HCT116 (cell line): ENCODE measurements at regions not wholly inside any gene's neighbourhood (a gene's known extent, or its start where the extent isn't known, plus 50 kb on each side); places are given as distances from the start of the nearest gene placed in this dataset.

ENCODE experiments used
- ATAC-seq: fragments of 200-7000 bp; cut with Tn5 transposase; 2 replicates; pipeline ENCODE4 v1.9.1; 2020; ENCODE audit warnings: mild to moderate bottlenecking, moderate library complexity
- BruUV-seq: library from RNA; stranded (reverse); fragments of 400-500 nt; replicated peaks from 2 replicates; lab custom pipeline; 2021; lab: Mats Ljungman, UMichigan
- CTCF ChIA-PET: fragments of 300-600 bp; sonication (Branson Sonifier 250); formaldehyde crosslinking; loops from one replicate; lab custom pipeline; 2021; ENCODE audit warnings: antibody characterized with exemption; lab: Charles Lee
- POLR2A ChIA-PET: fragments of 300-600, 350-600 bp; sonication (Branson Sonifier 250); formaldehyde crosslinking; loops from one replicate; lab custom pipeline; 2021; ENCODE audit warnings: antibody characterized with exemption; lab: Charles Lee
- RAD21 ChIA-PET, 2 experiments: fragments of 300-600 bp; sonication (Branson Sonifier 250); formaldehyde crosslinking; loops; one replicate each; lab custom pipeline; 2023; ENCODE audit warnings: low total read pairs in 2 of 2; ENCODE audit not compliant: uncharacterized antibody in 2 of 2, unreplicated experiment in 2 of 2, low non-redundant PET in 1 of 2; lab: Charles Lee
- DNase-seq: peaks from one replicate; pipeline ENCODE4 v3.0.0-alpha.2; 2010; ENCODE audit warnings: low read depth, low spot score
- H2AFZ ChIP-seq: fragments of 200-600 bp; shearing (Covaris generic), sonication (generic); 2 replicates; pipeline ENCODE4 v1.6.1; 2017; ENCODE audit warnings: low read depth, mixed run types, mixed read lengths, antibody characterized with exemption, low read length; ENCODE audit not compliant: poor library complexity, severe bottlenecking
- H3K27ac ChIP-seq: 2 replicates; pipeline ENCODE4 v1.5.1; 2012; ENCODE audit warnings: low read depth, low read length
- H3K27me3 ChIP-seq: fragments of 200-600 bp; sonication (generic); 2 replicates; pipeline ENCODE4 v1.6.1; 2016; ENCODE audit warnings: mixed run types, low read length, mixed read lengths; ENCODE audit not compliant: insufficient read depth
- H3K36me3 ChIP-seq, 2 experiments: fragments of 200-500 bp in 1 of 2; fragments of 200-600 bp in 1 of 2; sonication (Bioruptor generic) in 1 of 2; sonication (generic) in 1 of 2; 2 replicates each; pipeline versions ENCODE4 v1.5.1 to v1.6.1; 2014 to 2016; ENCODE audit warnings: low read length in 2 of 2, inconsistent platforms in 1 of 2, mixed read lengths in 1 of 2, mixed run types in 1 of 2; ENCODE audit not compliant: insufficient read depth in 2 of 2, control insufficient read depth in 1 of 2
- H3K4me1 ChIP-seq, 2 experiments: fragments of 200-600 bp in 1 of 2; sonication (generic) in 1 of 2; 2 replicates each; pipeline versions ENCODE4 v1.5.1 to v1.6.1; 2012 to 2017; ENCODE audit warnings: low read length in 2 of 2, inconsistent platforms in 1 of 2, mild to moderate bottlenecking in 1 of 2, mixed read lengths in 1 of 2, mixed run types in 1 of 2, moderate library complexity in 1 of 2; ENCODE audit not compliant: insufficient read depth in 2 of 2, control insufficient read depth in 1 of 2
- H3K4me2 ChIP-seq: fragments of 200-600 bp; sonication (generic); 2 replicates; pipeline ENCODE4 v1.6.1; 2017; ENCODE audit warnings: mixed run types, low read length, mixed read lengths
- H3K4me3 ChIP-seq, 2 experiments: fragments of 200-600 bp in 1 of 2; sonication (generic) in 1 of 2; replicated peaks in 1 of 2; 2 replicates each; pipeline ENCODE4 v1.5.1; 2011 to 2016; ENCODE audit warnings: low read length in 2 of 2, control low read depth in 1 of 2, low read depth in 1 of 2, mild to moderate bottlenecking in 1 of 2, mixed read lengths in 1 of 2, mixed run types in 1 of 2
- H3K79me2 ChIP-seq: fragments of 200-600 bp; sonication (generic); 2 replicates; pipeline ENCODE4 v1.6.1; 2017; ENCODE audit warnings: mild to moderate bottlenecking, mixed run types, low read length, moderate library complexity, mixed read lengths; ENCODE audit not compliant: insufficient read depth
- H3K9ac ChIP-seq: fragments of 200-600 bp; sonication (generic); 2 replicates; pipeline ENCODE4 v1.6.1; 2016; ENCODE audit warnings: low read length, mixed read lengths
- H3K9me2 ChIP-seq: fragments of 200-600 bp; sonication (generic), shearing (Covaris generic); 2 replicates; pipeline ENCODE4 v1.6.1; 2017; ENCODE audit warnings: mixed run types, mild to moderate bottlenecking, moderate library complexity; ENCODE audit not compliant: insufficient read depth
- H3K9me3 ChIP-seq, 2 experiments: fragments of 200-500 bp in 1 of 2; fragments of 200-600 bp in 1 of 2; sonication (Bioruptor generic) in 1 of 2; sonication (generic) in 1 of 2; 2 replicates each; pipeline ENCODE4 v1.6.1; 2014 to 2017; ENCODE audit warnings: low read length in 2 of 2, mixed read lengths in 2 of 2, inconsistent platforms in 1 of 2, low read depth in 1 of 2, mild to moderate bottlenecking in 1 of 2, mixed run types in 1 of 2, moderate library complexity in 1 of 2; ENCODE audit not compliant: control insufficient read depth in 1 of 2, insufficient read depth in 1 of 2
- H4K20me1 ChIP-seq: fragments of 200-600 bp; sonication (generic), shearing (Covaris generic); 2 replicates; pipeline ENCODE4 v1.6.1; 2017; ENCODE audit warnings: mixed run types, mild to moderate bottlenecking, moderate library complexity; ENCODE audit not compliant: insufficient read depth
- CTCF ChIP-seq, 3 experiments: fragments of 200-600 bp in 1 of 3; sonication (generic) in 1 of 3; IDR thresholded peaks in 2 of 3; conservative IDR thresholded peaks in 1 of 3; 2 replicates each; pipeline ENCODE4 v1.5.1; 2012 to 2017; ENCODE audit warnings: low read depth in 2 of 3, low read length in 2 of 3, antibody characterized with exemption in 1 of 3, borderline replicate concordance in 1 of 3, control low read depth in 1 of 3, mild to moderate bottlenecking in 1 of 3, mixed read lengths in 1 of 3, mixed run types in 1 of 3, moderate library complexity in 1 of 3; ENCODE audit not compliant: insufficient read depth in 1 of 3
- EGR1 ChIP-seq: IDR thresholded peaks from 2 replicates; pipeline ENCODE4 v1.6.1; 2012; ENCODE audit warnings: low read depth
- FOSL1 ChIP-seq: IDR thresholded peaks from 2 replicates; pipeline ENCODE4 v1.6.1; 2012; ENCODE audit warnings: low read depth
- SIN3A ChIP-seq: IDR thresholded peaks from 2 replicates; pipeline ENCODE4 v1.6.1; 2012; ENCODE audit warnings: low read depth
- SP1 ChIP-seq: IDR thresholded peaks from 2 replicates; pipeline ENCODE4 v1.6.1; 2012; ENCODE audit warnings: low read depth
- SRF ChIP-seq: IDR thresholded peaks from 2 replicates; pipeline ENCODE4 v1.6.1; 2012; ENCODE audit warnings: low read depth
- ZBTB33 ChIP-seq: IDR thresholded peaks from 2 replicates; pipeline ENCODE4 v1.6.1; 2011; ENCODE audit warnings: mild to moderate bottlenecking, low read length, moderate library complexity; ENCODE audit not compliant: insufficient replicate concordance; ENCODE audit errors: extremely low read depth
- ZFX ChIP-seq: fragments of 450-650 bp; IDR thresholded peaks from 2 replicates; pipeline ENCODE4 v1.6.1; 2017
- intact Hi-C: fragments of 100-400 bp; cut with micrococcal nuclease; formaldehyde crosslinking; loops from 2 replicates; pipeline ENCODE4 v1.10.0; 2022

- Histone ChIP-seq H3K36me3 (no peaks in the 10 kb centered on the region), H3K9ac (no peak overlapping the region), H3K9me3 (no peaks in the 10 kb centered on the region), H3K9me2 (no peaks in the 10 kb centered on the region), H3K4me3 (no peak overlapping the region), H3K79me2 (no peaks in the 10 kb centered on the region), H3K4me1 (no peaks in the 10 kb centered on the region), H3K27ac (no peak overlapping the region), H4K20me1 (no peaks in the 10 kb centered on the region; the same call in 1 of the 2 replicates), H3K4me2 (no peak overlapping the region), H2AFZ (no peak overlapping the region), H3K27me3 (no peaks in the 10 kb centered on the region)
- TF ChIP-seq ZFX = no peak
- no peak for TF ChIP-seq SP1
- TF ChIP-seq EGR1 = no peak
- no peak for TF ChIP-seq SRF
- TF ChIP-seq ZBTB33 = no peak
- ATAC-seq = no peak
- ChIA-PET CTCF (no interaction called here), RAD21 (no interaction called here), POLR2A (no interaction called here)
- DNase-seq = no peak
- intact Hi-C loops = no loop called here
- BruUV-seq = no TSS peak
Measured at GRCh38 chr6:140437619-140438345, 1063.3 kb upstream of the CITED2 start.

GRCh38 chr6:140436023-140436811, 1061.8 kb upstream of the CITED2 start:
- no peak overlapping the region for H3K27ac ChIP-seq
- TF ChIP-seq CTCF (IDR thresholded peaks at IDR 0.05 in 2 of 3, conservative IDR thresholded peaks at IDR 0.05 in 1 of 3; ENCODE audit: borderline replicate concordance in 1 of 3, insufficient read depth in 1 of 3, low read depth in 2 of 3, low read length in 2 of 3) (no peak), EGR1 (no peak), FOSL1 (no peak), SP1 (no peak), SIN3A (no peak), ZBTB33 (no peak)

More at GRCh38 chr6:140436023-140436811, 1061.8 kb upstream of the CITED2 start:
- H3K9me2 ChIP-seq = no peaks in the 10 kb centered on the region
- intact Hi-C loops = no loop called here
- BruUV-seq = no TSS peak
- no peaks in the 10 kb centered on the region for H3K79me2 ChIP-seq
- H3K4me3 ChIP-seq = no peak overlapping the region
- DNase-seq (no peak), ATAC-seq (no peak)
- ChIA-PET CTCF (no interaction called here), RAD21 (no interaction called here), POLR2A (no interaction called here)
- H3K4me1 ChIP-seq = no peaks in the 10 kb centered on the region
- no peak overlapping the region for H2AFZ ChIP-seq
- H3K27me3 ChIP-seq = no peaks in the 10 kb centered on the region
- no peaks in the 10 kb centered on the region for H3K36me3 ChIP-seq
- H3K4me2 ChIP-seq = no peak overlapping the region
- no peaks in the 10 kb centered on the region; the same call in 1 of the 2 replicates for H4K20me1 ChIP-seq
- no peaks in the 10 kb centered on the region for H3K9me3 ChIP-seq
- H3K9ac ChIP-seq = no peak overlapping the region
